ENCODE measurements at regions not wholly inside any gene's neighbourhood (a gene's known extent, or its start where the extent isn't known, plus 50 kb on each side); places are given as distances from the start of the nearest gene placed in this dataset.

- DNase-seq (ENCODE audit: low read depth in 2 of 2) = no peak
These were observed 334.9 kb upstream of the NR2F2 start for GRCh38 chr15:95995375-95996168.

GRCh38 chr15:95996494-95996893, 334.0 kb upstream of the NR2F2 start:
- no peak for DNase-seq (ENCODE audit: low read depth in 2 of 2)

GRCh38 chr15:95998935-95999334, 331.6 kb upstream of the NR2F2 start:
- DNase-seq (ENCODE audit: low read depth in 2 of 2) = no peak

GRCh38 chr15:96002890-96003859, 327.3 kb upstream of the NR2F2 start:
- no peak for DNase-seq (ENCODE audit: low read depth in 2 of 2)

GRCh38 chr15:96005906-96006305, 324.6 kb upstream of the NR2F2 start:
- DNase-seq (ENCODE audit: low read depth in 2 of 2) = no peak

GRCh38 chr15:96011136-96011535, 319.4 kb upstream of the NR2F2 start:
- DNase-seq (ENCODE audit: low read depth in 2 of 2) = no peak

GRCh38 chr15:96014939-96015338, 315.6 kb upstream of the NR2F2 start:
- DNase-seq (ENCODE audit: low read depth in 2 of 2) = no peak

GRCh38 chr15:96019114-96019513, 311.4 kb upstream of the NR2F2 start:
- DNase-seq (ENCODE audit: low read depth in 2 of 2) = no peak

- DNase-seq (ENCODE audit: low read depth in 2 of 2) = no peak
These were observed 310.4 kb upstream of the NR2F2 start for GRCh38 chr15:96020133-96020532.

GRCh38 chr15:96020797-96021196, 309.7 kb upstream of the NR2F2 start:
- no peak for DNase-seq (ENCODE audit: low read depth in 2 of 2)

GRCh38 chr15:96023081-96023480, 307.4 kb upstream of the NR2F2 start:
- no peak for DNase-seq (ENCODE audit: low read depth in 2 of 2)

GRCh38 chr15:96027501-96027900, 303.0 kb upstream of the NR2F2 start:
- DNase-seq (ENCODE audit: low read depth in 2 of 2) = no peak

GRCh38 chr15:96028620-96029019, 301.9 kb upstream of the NR2F2 start:
- DNase-seq (ENCODE audit: low read depth in 2 of 2) = no peak

GRCh38 chr15:96029172-96029571, 301.3 kb upstream of the NR2F2 start:
- DNase-seq (ENCODE audit: low read depth in 2 of 2) = no peak

GRCh38 chr15:96031426-96032110, 298.9 kb upstream of the NR2F2 start:
- no peak for DNase-seq (ENCODE audit: low read depth in 2 of 2)

- DNase-seq (ENCODE audit: low read depth in 2 of 2) = no peak
These were observed 295.4 kb upstream of the NR2F2 start for GRCh38 chr15:96035091-96035490.

GRCh38 chr15:96035635-96036034, 294.9 kb upstream of the NR2F2 start:
- DNase-seq (ENCODE audit: low read depth in 2 of 2) = no peak

- no peak for DNase-seq (ENCODE audit: low read depth in 2 of 2)
These were observed 292.9 kb upstream of the NR2F2 start for GRCh38 chr15:96037584-96037983.

GRCh38 chr15:96038131-96038530, 292.4 kb upstream of the NR2F2 start:
- DNase-seq (ENCODE audit: low read depth in 2 of 2) = no peak

- DNase-seq (ENCODE audit: low read depth in 2 of 2) = no peak
These were observed 291.9 kb upstream of the NR2F2 start for GRCh38 chr15:96038650-96039049.

GRCh38 chr15:96041982-96042733, 288.3 kb upstream of the NR2F2 start:
- no peak for DNase-seq (ENCODE audit: low read depth in 2 of 2)

All from stimulated activated CD8-positive, alpha-beta memory T cell treated with anti-CD3 and anti-CD28 coated beads, Interleukin-2, amount 100 ng/mL, for 48 hours (primary cell).